Inferior parietal cortex (tissue), 1 donor: ENCODE measurements at regions not wholly inside any gene's neighbourhood (a gene's known extent, or its start where the extent isn't known, plus 50 kb on each side); places are given as distances from the start of the nearest gene placed in this dataset.

Experiments
- DNase-seq: peaks from one replicate; pipeline ENCODE4 v3.0.0-alpha.2; 2016; ENCODE audit errors: extremely low spot score

- peak; percentile 61 for DNase-seq
Measured at GRCh38 chr7:85890244-85890811, 703.5 kb upstream of the SEMA3D start.

DNA sequence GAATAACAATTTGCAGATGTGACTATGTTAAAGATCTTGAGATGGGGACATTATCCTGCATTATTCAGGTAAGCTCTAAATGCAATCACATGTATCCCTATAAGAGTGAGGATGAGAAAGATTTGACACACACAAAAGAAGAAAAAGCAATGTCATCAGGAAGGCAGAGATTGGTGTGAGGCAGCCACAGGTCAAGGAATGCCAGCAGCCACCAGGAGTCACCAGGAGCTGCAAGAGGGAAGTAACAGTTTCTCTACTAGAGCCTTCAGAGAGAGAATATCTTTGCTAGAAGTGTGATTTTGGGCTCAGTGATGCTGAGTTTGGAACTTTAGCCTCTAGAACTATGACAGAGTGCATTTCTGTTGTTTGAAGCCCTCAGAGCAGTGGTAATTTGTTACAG is 700.3 kb upstream of the SEMA3D start:
- DNase-seq: no peak

- DNase-seq: no peak
Measured at GRCh38 chr7:85882335-85882734, 695.5 kb upstream of the SEMA3D start.

GRCh38 chr7:85875398-85875797 is 688.5 kb upstream of the SEMA3D start:
- DNase-seq: no peak

- no peak for DNase-seq
Measured at GRCh38 chr7:85866540-85866939, 679.7 kb upstream of the SEMA3D start.

GRCh38 chr7:85851571-85852193 is 664.8 kb upstream of the SEMA3D start:
- peak; percentile 33 for DNase-seq

GRCh38 chr7:85850381-85850780 is 663.5 kb upstream of the SEMA3D start:
- DNase-seq: no peak

- DNase-seq: no peak
Measured at GRCh38 chr7:85840554-85840953, 653.7 kb upstream of the SEMA3D start.

DNA sequence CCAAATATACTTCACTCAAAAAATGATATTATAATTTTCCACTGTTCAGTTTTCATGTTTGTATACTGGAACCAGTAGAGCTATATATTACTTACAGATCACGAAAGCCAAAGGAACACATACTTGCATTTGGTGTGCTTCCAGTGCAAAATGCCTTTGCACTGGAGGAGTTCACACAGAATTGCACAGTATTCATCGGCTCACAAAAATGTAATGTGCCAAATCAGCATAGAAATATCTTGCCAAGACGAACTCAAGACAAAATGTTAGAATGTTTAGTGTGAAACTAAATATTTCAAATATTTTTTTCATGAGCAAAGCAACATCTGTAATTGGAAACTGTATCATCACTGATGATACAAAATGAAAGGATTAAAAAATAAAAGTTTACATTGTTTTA is 646.2 kb upstream of the SEMA3D start:
- no peak for DNase-seq

DNA sequence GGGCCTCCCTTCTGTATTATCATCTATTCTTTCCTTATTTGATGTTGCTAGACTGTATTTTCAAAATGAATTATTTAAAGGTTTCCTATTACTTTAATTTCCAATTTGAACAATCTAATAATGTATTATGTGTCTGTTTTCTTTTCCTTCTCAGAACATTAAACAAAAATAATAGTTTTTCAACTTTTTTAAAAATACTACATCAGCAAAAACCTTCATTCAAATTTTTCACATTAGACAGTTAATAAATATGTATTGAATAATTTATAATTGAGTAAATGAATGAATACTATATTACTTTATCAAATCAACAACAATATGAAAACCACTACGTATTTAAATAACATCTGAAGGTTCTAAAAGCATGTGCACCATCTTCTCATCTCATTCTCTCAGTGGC is 644.1 kb upstream of the SEMA3D start:
- no peak for DNase-seq

DNA sequence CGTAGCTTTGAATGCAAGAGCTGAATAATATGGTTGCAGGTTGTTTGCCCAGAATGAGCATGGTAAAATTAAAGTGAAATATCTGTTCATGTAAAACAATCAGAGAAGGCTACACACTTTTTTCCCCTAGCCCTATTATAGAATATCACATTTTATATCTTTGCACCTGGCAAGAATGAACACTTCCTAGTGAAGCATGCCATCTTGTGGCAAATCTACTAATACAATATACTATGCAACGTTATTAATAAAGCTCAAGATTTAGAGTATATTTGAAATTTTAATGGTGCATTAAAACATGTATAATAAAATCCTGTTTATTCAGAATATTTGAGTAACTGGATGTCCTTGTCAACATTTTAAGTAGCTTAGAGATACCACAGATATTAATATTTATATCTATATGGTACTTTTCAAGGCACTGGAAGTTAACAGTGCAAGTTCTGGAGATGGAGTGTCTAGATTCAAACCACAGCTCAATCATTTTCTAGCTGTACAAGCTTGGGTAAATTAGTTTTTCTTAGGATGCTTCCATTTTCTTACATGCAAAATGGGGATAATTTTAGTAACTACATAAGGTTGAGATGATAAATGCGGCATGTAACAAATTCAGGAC is 643.1 kb upstream of the SEMA3D start:
- peak; percentile 32 for DNase-seq

DNA sequence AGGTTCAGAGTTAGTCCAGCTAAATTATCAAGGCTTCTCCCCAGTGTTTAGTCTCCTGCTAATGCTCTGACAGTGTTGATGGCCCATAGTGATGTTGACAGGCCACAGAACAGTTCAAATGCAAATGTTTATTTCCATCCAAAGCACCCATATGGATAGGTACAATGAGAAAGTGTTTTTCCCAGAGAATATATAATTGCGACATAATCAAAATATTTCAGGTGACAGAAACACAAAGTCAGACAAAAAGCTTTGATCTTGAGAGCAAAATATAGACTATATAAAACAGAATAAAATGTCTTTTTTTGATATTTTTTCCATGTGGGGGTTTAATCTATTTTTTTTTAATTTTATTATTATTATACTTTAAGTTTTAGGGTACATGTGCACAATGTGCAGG is 642.3 kb upstream of the SEMA3D start:
- no peak for DNase-seq

GRCh38 chr7:85828614-85829013 is 641.8 kb upstream of the SEMA3D start:
- DNase-seq: no peak

DNA sequence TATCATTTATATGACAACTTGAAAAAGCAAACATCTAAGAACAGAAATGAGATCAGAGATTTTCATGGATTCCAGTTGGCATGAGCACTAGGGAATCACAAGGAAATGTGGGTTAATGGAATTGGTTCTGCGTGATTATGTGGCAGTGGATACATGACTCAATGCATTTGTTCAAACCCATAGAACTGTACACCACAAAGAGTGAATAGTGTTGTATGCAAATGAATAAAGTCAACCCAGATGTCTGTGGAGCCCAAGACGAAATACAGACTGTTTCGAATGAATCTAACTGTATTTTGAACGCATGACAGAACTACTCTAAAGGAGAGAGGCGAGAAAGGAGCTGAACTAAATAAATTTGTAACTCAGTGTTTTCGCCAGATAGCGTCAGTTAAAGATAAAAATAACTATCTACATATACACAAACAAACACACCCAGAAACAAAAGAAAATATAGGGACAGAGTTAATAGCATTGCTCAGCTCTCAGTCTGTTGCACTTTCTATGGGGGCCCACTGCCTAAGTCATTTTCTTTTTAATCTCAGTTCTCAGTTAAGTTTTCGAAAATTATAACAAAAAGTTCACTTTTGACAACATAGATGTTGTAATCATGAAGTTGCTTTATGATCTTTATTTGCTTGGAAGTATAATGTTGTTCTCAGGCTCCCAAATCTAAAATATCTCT is 636.7 kb upstream of the SEMA3D start:
- DNase-seq: no peak

- no peak for DNase-seq
Measured at GRCh38 chr7:85821926-85822325, 635.1 kb upstream of the SEMA3D start.

DNA sequence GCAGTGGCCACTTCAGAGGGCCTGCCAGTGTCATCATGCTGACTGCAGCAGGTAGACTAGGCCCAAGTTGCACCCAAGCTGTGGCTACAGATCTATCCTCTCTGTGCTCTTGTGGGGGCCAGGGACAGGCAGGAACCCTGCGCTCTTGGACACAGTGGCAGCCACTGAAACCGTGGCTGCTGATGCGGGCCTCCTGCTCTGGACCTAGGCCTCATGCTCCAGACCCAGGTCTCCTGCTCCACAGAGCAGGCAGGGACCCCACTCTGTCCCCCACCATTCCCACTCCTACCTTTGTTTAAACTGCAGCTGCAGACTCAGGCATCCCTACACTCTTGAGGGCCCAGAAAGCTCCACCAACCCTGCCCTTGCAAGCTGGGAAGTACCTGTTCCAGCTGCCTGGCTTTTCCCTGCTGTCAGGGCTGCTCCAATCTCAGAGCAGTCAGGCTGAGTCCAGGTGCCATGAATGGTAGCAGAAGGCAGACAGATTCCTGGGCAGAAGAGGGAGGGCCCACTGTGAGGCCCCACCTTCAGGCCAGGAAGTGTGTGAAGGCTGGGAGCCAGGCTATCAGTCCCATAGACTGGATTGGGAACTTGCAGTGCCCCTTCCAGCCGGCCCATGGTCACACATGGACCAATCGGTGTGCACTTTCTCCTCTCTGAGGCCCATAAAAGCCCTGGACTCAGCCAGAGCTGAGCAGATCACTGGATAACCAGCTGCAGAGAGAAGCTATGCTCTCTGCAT is 634.0 kb upstream of the SEMA3D start:
- no peak for DNase-seq

- no peak for DNase-seq
Measured at GRCh38 chr7:85815526-85815925, 628.7 kb upstream of the SEMA3D start.

- DNase-seq: no peak
Measured at GRCh38 chr7:85806321-85806720, 619.5 kb upstream of the SEMA3D start.

- DNase-seq: no peak
Measured at GRCh38 chr7:85805656-85806055, 618.8 kb upstream of the SEMA3D start.

GRCh38 chr7:85805249-85805648 is 618.4 kb upstream of the SEMA3D start:
- DNase-seq: no peak

DNA sequence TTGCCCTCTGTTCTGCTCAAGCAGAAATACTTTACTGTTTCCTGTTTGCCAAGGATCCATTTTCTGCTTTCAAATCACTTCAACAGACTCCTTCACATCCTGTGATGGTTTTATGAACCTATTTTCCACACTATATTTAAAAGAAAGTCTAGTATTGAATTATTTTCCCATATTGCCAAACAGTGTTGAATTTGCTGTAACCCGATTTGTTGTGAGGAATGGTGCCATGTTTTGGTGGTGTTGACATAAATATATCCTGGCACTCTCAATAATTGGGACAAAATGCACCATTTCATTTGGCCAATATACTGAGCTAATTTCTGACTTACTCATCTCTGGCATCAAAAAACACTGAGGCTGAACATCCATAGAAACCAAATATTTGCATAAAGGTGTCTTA is 615.4 kb upstream of the SEMA3D start:
- DNase-seq: no peak

DNA sequence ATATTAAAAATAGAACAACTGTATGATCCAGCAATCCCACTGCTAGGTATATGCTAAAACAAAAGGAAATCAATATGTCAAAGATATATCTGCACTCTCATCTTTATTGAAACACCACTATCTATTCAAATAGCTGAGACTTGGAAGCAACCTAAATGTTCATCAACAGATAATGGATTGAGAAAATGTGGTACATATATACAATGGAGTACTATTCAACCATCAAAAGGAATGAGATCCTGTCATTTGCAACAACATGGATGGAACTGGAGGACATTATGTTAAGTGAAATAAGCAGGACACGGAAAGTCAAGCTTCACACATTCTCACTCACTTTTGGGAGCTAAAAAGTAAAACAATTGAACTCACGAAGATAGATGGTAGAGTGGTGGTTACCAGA is 610.1 kb upstream of the SEMA3D start:
- DNase-seq: no peak
